Stromal cell of bone marrow (primary cell): ENCODE measurements at regions not wholly inside any gene's neighbourhood (a gene's known extent, or its start where the extent isn't known, plus 50 kb on each side); places are given as distances from the start of the nearest gene placed in this dataset.
"Not testable (repeated sequence)": the region's sequence is repeated elsewhere in the genome, so short reads cannot be mapped to it uniquely, and the experiment has no call there.

Experiments
- DNase-seq: peaks from one replicate; pipeline ENCODE4 v3.0.0-alpha.2; 2012; ENCODE audit warnings: low read depth

- no peak for DNase-seq
These were observed 78.4 kb upstream of the ZSWIM2 start for GRCh38 chr2:186927185-186927866.

DNA sequence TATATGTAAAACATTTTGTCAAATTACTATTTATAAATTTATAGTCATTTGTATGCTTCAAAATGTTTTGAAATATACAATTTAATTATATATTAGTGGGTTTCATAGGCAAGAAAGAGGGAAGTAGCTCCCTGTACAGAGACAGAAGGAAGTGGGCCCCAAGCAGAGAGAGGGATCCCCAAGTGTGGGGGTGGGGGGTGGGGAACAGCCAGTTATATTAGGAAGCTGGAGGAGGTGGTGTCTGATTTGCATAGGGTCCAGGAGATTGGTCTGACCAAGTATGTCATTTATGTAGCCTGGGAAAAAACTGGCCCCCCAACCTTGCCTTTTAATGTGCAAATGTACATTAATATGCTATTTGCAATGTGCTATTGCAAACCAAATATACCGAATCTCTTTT is 76.5 kb upstream of the ZSWIM2 start:
- no peak for DNase-seq

GRCh38 chr2:186922316-186922715 is 73.3 kb upstream of the ZSWIM2 start:
- not testable (repeated sequence) for DNase-seq

DNA sequence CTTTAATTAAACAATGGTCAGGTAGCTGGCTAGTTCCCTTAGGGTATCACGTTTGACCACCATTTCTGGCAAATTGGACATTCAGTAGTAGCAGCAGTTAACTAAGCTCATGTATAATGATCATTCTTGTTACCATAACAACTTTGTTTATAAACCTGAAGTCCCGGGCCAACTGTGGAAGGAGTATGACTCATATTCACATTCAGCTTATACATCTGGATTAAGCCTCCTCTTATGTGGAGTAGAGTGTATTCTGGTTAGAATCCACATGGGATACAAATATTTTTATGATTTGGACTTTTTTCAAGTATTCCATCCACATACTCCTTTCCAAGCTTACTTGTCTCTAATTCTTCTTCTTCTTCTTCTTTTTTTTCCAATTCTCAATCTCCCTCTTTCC is 70.3 kb upstream of the ZSWIM2 start:
- peak; percentile 64 for DNase-seq

DNA sequence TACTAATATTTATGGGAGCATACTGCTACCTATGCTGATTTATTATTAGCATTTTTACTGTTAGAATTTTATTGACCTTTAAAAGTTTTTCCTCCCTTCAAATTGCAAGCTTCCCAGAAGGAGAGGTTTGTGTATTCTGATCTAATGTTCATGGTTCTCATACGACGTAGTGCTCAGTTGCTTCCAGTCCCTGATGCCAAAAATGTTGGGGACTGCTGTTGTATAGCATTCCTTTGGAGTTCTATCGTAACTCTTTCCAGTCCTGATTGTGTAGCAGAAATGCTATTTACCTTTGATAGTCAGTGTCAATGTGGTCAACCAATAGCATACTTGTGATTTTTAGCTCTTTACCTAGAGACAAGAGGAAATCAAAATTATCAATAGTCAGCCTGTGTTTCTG is 69.5 kb upstream of the ZSWIM2 start:
- no peak for DNase-seq

GRCh38 chr2:186917866-186918265 is 68.9 kb upstream of the ZSWIM2 start:
- DNase-seq: no peak

GRCh38 chr2:186913870-186914269 is 64.9 kb upstream of the ZSWIM2 start:
- no peak for DNase-seq

DNA sequence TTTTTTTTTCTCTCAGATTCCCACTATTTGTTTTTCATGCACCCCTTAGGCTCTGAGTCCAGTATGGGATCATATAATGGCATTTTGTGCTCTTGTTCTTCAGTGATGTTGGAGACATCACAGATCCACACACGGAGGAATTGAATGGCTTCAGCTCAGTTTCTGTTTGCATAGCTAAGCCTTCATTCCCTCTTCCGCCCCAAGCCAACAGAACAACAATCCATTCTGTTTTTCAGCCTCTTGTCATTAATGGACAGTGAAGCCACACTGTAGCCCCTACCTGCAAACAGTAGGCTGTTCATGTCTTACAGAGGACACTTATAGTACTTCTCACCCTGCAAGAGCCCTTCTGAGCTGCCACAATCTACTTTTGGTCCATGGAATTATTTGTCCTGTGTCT is 64.0 kb upstream of the ZSWIM2 start:
- no peak for DNase-seq

DNA sequence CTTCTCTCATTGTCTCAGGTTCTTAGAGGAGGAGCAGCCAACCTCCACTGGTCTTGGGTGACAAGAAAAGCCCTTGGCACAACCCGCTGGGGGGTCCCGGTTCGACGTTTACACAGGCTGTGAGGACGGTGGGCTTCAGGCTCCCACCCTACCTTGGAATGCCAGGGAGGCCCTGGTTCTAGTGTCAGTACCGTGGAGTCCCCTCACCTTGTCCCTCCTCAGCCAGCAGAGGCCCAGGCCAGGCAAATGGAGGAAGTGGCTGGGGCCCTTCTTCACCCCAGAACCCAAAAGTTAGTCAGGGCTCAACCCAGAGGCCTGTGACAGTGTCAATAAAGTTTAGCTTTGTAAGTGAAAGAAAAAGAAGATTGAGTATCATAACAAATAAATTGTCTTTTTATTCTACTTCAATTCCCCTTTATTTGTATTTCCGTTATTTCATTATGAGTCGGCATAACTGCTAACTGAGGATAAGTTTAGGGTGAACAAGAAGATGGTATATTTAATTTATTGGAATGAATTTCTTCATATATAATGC is 62.6 kb upstream of the ZSWIM2 start:
- DNase-seq: no peak

GRCh38 chr2:186910996-186911395 is 62.0 kb upstream of the ZSWIM2 start:
- no peak for DNase-seq

DNA sequence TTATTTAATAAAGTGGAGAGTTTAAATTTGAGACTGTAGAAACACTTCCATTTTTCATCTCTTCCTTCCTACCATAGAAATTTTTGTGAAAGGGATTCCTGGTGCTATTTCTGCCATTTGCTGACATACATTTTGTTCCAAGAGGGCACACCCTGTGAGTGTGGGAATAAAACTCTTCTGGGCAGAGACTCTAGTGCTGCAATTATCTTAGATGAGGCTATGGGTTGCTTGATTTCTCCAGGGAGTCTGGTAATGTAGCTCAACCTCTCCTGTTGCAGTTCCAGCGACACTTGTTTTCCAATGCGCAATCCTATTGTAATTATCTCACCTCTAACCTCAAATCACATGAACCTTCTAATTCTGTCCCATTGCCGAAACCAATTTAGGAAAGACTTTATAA is 60.1 kb upstream of the ZSWIM2 start:
- no peak for DNase-seq

- no peak for DNase-seq
These were observed 58.9 kb upstream of the ZSWIM2 start for GRCh38 chr2:186907897-186908296.

DNA sequence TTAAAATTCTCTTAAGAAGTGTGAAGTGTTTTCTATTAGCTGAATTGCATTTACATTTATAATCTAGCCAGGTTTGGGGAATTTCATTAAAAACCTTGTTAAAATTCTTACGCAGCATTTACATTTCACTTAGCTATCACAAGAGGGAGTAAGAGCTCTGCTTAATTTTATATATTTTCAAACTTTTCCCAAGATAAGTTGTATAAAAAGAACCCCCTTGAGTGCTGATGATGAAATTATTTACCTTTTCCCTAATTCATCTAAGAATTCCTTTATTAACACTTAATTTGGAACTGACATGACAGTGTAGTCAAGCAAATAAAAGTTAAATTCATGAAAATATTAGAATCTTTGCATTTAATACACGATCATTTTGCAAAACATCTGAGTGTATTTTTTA is 54.2 kb upstream of the ZSWIM2 start:
- DNase-seq: no peak
